HCT116 (cell line): ENCODE measurements at regions not wholly inside any gene's neighbourhood (a gene's known extent, or its start where the extent isn't known, plus 50 kb on each side); places are given as distances from the start of the nearest gene placed in this dataset.

Experiments
- ATAC-seq: fragments of 200-7000 bp; cut with Tn5 transposase; 2 replicates; pipeline ENCODE4 v1.9.1; 2020; ENCODE audit warnings: mild to moderate bottlenecking, moderate library complexity
- BruUV-seq: library from RNA; stranded (reverse); fragments of 400-500 nt; replicated peaks from 2 replicates; lab custom pipeline; 2021; lab: Mats Ljungman, UMichigan
- CTCF ChIA-PET: fragments of 300-600 bp; sonication (Branson Sonifier 250); formaldehyde crosslinking; loops from one replicate; lab custom pipeline; 2021; ENCODE audit warnings: antibody characterized with exemption; lab: Charles Lee
- POLR2A ChIA-PET: fragments of 300-600, 350-600 bp; sonication (Branson Sonifier 250); formaldehyde crosslinking; loops from one replicate; lab custom pipeline; 2021; ENCODE audit warnings: antibody characterized with exemption; lab: Charles Lee
- RAD21 ChIA-PET, 2 experiments: fragments of 300-600 bp; sonication (Branson Sonifier 250); formaldehyde crosslinking; loops; one replicate each; lab custom pipeline; 2023; ENCODE audit warnings: low total read pairs in 2 of 2; ENCODE audit not compliant: uncharacterized antibody in 2 of 2, unreplicated experiment in 2 of 2, low non-redundant PET in 1 of 2; lab: Charles Lee
- DNase-seq: peaks from one replicate; pipeline ENCODE4 v3.0.0-alpha.2; 2010; ENCODE audit warnings: low read depth, low spot score
- H2AFZ ChIP-seq: fragments of 200-600 bp; shearing (Covaris generic), sonication (generic); 2 replicates; pipeline ENCODE4 v1.6.1; 2017; ENCODE audit warnings: low read depth, mixed run types, mixed read lengths, antibody characterized with exemption, low read length; ENCODE audit not compliant: poor library complexity, severe bottlenecking
- H3K27ac ChIP-seq: 2 replicates; pipeline ENCODE4 v1.5.1; 2012; ENCODE audit warnings: low read depth, low read length
- H3K27me3 ChIP-seq: fragments of 200-600 bp; sonication (generic); 2 replicates; pipeline ENCODE4 v1.6.1; 2016; ENCODE audit warnings: mixed run types, low read length, mixed read lengths; ENCODE audit not compliant: insufficient read depth
- H3K36me3 ChIP-seq, 2 experiments: fragments of 200-500 bp in 1 of 2; fragments of 200-600 bp in 1 of 2; sonication (Bioruptor generic) in 1 of 2; sonication (generic) in 1 of 2; 2 replicates each; pipeline versions ENCODE4 v1.5.1 to v1.6.1; 2014 to 2016; ENCODE audit warnings: low read length in 2 of 2, inconsistent platforms in 1 of 2, mixed read lengths in 1 of 2, mixed run types in 1 of 2; ENCODE audit not compliant: insufficient read depth in 2 of 2, control insufficient read depth in 1 of 2
- H3K4me1 ChIP-seq, 2 experiments: fragments of 200-600 bp in 1 of 2; sonication (generic) in 1 of 2; 2 replicates each; pipeline versions ENCODE4 v1.5.1 to v1.6.1; 2012 to 2017; ENCODE audit warnings: low read length in 2 of 2, inconsistent platforms in 1 of 2, mild to moderate bottlenecking in 1 of 2, mixed read lengths in 1 of 2, mixed run types in 1 of 2, moderate library complexity in 1 of 2; ENCODE audit not compliant: insufficient read depth in 2 of 2, control insufficient read depth in 1 of 2
- H3K4me2 ChIP-seq: fragments of 200-600 bp; sonication (generic); 2 replicates; pipeline ENCODE4 v1.6.1; 2017; ENCODE audit warnings: mixed run types, low read length, mixed read lengths
- H3K4me3 ChIP-seq, 2 experiments: fragments of 200-600 bp in 1 of 2; sonication (generic) in 1 of 2; replicated peaks in 1 of 2; 2 replicates each; pipeline ENCODE4 v1.5.1; 2011 to 2016; ENCODE audit warnings: low read length in 2 of 2, control low read depth in 1 of 2, low read depth in 1 of 2, mild to moderate bottlenecking in 1 of 2, mixed read lengths in 1 of 2, mixed run types in 1 of 2
- H3K79me2 ChIP-seq: fragments of 200-600 bp; sonication (generic); 2 replicates; pipeline ENCODE4 v1.6.1; 2017; ENCODE audit warnings: mild to moderate bottlenecking, mixed run types, low read length, moderate library complexity, mixed read lengths; ENCODE audit not compliant: insufficient read depth
- H3K9ac ChIP-seq: fragments of 200-600 bp; sonication (generic); 2 replicates; pipeline ENCODE4 v1.6.1; 2016; ENCODE audit warnings: low read length, mixed read lengths
- H3K9me2 ChIP-seq: fragments of 200-600 bp; sonication (generic), shearing (Covaris generic); 2 replicates; pipeline ENCODE4 v1.6.1; 2017; ENCODE audit warnings: mixed run types, mild to moderate bottlenecking, moderate library complexity; ENCODE audit not compliant: insufficient read depth
- H3K9me3 ChIP-seq, 2 experiments: fragments of 200-500 bp in 1 of 2; fragments of 200-600 bp in 1 of 2; sonication (Bioruptor generic) in 1 of 2; sonication (generic) in 1 of 2; 2 replicates each; pipeline ENCODE4 v1.6.1; 2014 to 2017; ENCODE audit warnings: low read length in 2 of 2, mixed read lengths in 2 of 2, inconsistent platforms in 1 of 2, low read depth in 1 of 2, mild to moderate bottlenecking in 1 of 2, mixed run types in 1 of 2, moderate library complexity in 1 of 2; ENCODE audit not compliant: control insufficient read depth in 1 of 2, insufficient read depth in 1 of 2
- H4K20me1 ChIP-seq: fragments of 200-600 bp; sonication (generic), shearing (Covaris generic); 2 replicates; pipeline ENCODE4 v1.6.1; 2017; ENCODE audit warnings: mixed run types, mild to moderate bottlenecking, moderate library complexity; ENCODE audit not compliant: insufficient read depth
- CBX3 ChIP-seq: IDR thresholded peaks from 2 replicates; pipeline ENCODE4 v1.6.1; 2012; ENCODE audit warnings: low read depth
- CEBPB ChIP-seq: IDR thresholded peaks from 2 replicates; pipeline ENCODE4 v1.6.1; 2012; ENCODE audit warnings: low read depth
- ELF1 ChIP-seq: IDR thresholded peaks from 2 replicates; pipeline ENCODE4 v1.6.1; 2012; ENCODE audit warnings: low read depth, borderline replicate concordance
- EZH2 ChIP-seq: fragments of 200-600 bp; sonication (generic); IDR thresholded peaks from 2 replicates; pipeline ENCODE4 v1.6.1; 2017; ENCODE audit warnings: antibody characterized with exemption, mixed run types
- EZH2phosphoT487 ChIP-seq: fragments of 200-600 bp; IDR thresholded peaks from 2 replicates; pipeline ENCODE4 v1.6.1; 2018; ENCODE audit warnings: antibody characterized with exemption, borderline replicate concordance
- FOSL1 ChIP-seq: IDR thresholded peaks from 2 replicates; pipeline ENCODE4 v1.6.1; 2012; ENCODE audit warnings: low read depth
- POLR2A ChIP-seq: IDR thresholded peaks from 2 replicates; pipeline ENCODE4 v1.7.0; 2011; ENCODE audit warnings: borderline replicate concordance; ENCODE audit not compliant: insufficient read depth, insufficient read length; ENCODE audit errors: extremely low read depth
- POLR2AphosphoS5 ChIP-seq: IDR thresholded peaks from 2 replicates; pipeline ENCODE4 v1.6.1; 2011; ENCODE audit warnings: mild to moderate bottlenecking, low read depth, low read length, moderate library complexity
- RAD21 ChIP-seq: IDR thresholded peaks from 2 replicates; pipeline ENCODE4 v1.6.1; 2012; ENCODE audit warnings: low read depth, mild to moderate bottlenecking
- SIN3A ChIP-seq: IDR thresholded peaks from 2 replicates; pipeline ENCODE4 v1.6.1; 2012; ENCODE audit warnings: low read depth
- SRF ChIP-seq: IDR thresholded peaks from 2 replicates; pipeline ENCODE4 v1.6.1; 2012; ENCODE audit warnings: low read depth
- TCF7L2 ChIP-seq: IDR thresholded peaks from 2 replicates; pipeline ENCODE4 v1.7.0; 2011; ENCODE audit warnings: borderline replicate concordance, inconsistent platforms; ENCODE audit not compliant: insufficient read depth, insufficient read length; ENCODE audit errors: extremely low read depth
- YY1 ChIP-seq: IDR thresholded peaks from 2 replicates; pipeline ENCODE4 v1.6.1; 2011; ENCODE audit warnings: low read length, low read depth, moderate library complexity, mild to moderate bottlenecking; ENCODE audit not compliant: insufficient replicate concordance; ENCODE audit errors: extremely low read depth
- ZFX ChIP-seq: fragments of 450-650 bp; IDR thresholded peaks from 2 replicates; pipeline ENCODE4 v1.6.1; 2017
- ZNF274 ChIP-seq: fragments of 200-500 bp; sonication (Bioruptor generic); IDR thresholded peaks from 2 replicates; pipeline ENCODE4 v1.6.1; 2014; ENCODE audit warnings: mild to moderate bottlenecking, low read depth, low read length, inconsistent platforms
- intact Hi-C: fragments of 100-400 bp; cut with micrococcal nuclease; formaldehyde crosslinking; loops from 2 replicates; pipeline ENCODE4 v1.10.0; 2022
- TF ChIP-seq, protein P1 (sequence below), 3 experiments: fragments of 200-600 bp in 1 of 3; sonication (generic) in 1 of 3; IDR thresholded peaks in 2 of 3; conservative IDR thresholded peaks in 1 of 3; 2 replicates each; pipeline ENCODE4 v1.5.1; 2012 to 2017; ENCODE audit warnings: low read depth in 2 of 3, low read length in 2 of 3, antibody characterized with exemption in 1 of 3, borderline replicate concordance in 1 of 3, control low read depth in 1 of 3, mild to moderate bottlenecking in 1 of 3, mixed read lengths in 1 of 3, mixed run types in 1 of 3, moderate library complexity in 1 of 3; ENCODE audit not compliant: insufficient read depth in 1 of 3
- TF ChIP-seq, protein P2 (sequence below): IDR thresholded peaks from 2 replicates; pipeline ENCODE4 v1.6.1; 2012
- TF ChIP-seq, protein P3 (sequence below): IDR thresholded peaks from 2 replicates; pipeline ENCODE4 v1.6.1; 2011; ENCODE audit warnings: mild to moderate bottlenecking, low read length, moderate library complexity; ENCODE audit not compliant: insufficient replicate concordance; ENCODE audit errors: extremely low read depth
- TF ChIP-seq, protein P4 (sequence below): IDR thresholded peaks from 2 replicates; pipeline ENCODE4 v1.6.1; 2012; ENCODE audit warnings: low read depth
- TF ChIP-seq, protein P5 (sequence below): IDR thresholded peaks from 2 replicates; pipeline ENCODE4 v1.6.1; 2012

DNA sequence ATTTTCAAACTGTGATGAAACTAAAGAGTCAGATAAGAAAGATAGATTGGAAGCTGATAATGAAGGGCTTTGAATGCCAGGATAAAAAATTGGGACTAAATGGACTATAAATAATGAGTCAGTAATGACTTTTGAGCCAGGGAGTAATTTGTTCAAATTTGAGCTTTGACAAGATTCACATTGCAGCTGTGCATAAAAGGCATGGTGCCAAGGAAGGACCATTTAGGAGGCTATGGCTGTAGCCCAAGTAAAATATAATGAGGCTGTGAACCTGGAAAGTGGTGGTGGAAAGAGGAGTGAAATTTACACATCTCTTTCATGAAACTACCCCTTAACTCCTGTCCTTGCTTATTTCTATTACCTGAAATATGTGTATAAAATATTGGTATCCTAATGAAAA, 218.5 kb downstream of the SLC6A15 start:
- no peak overlapping the region for H3K4me2 ChIP-seq
- H4K20me1 ChIP-seq: no peaks in the 10 kb centered on the region
- CTCF ChIA-PET: no interaction called here
- no peaks in the 10 kb centered on the region for H3K36me3 ChIP-seq
- no peaks in the 10 kb centered on the region for H3K79me2 ChIP-seq
- H3K9me3 ChIP-seq: no peaks in the 10 kb centered on the region
- H3K4me3 ChIP-seq: no peak overlapping the region
- no peaks in the 10 kb centered on the region for H3K9me2 ChIP-seq
- intact Hi-C loops: no loop called here
- RAD21 ChIA-PET: no interaction called here
- POLR2A ChIA-PET: no interaction called here
- DNase-seq: no peak
- H3K27ac ChIP-seq: no peak overlapping the region
- H2AFZ ChIP-seq: no peak overlapping the region
- TF ChIP-seq TCF7L2: no peak
- TF ChIP-seq, protein P1, sequence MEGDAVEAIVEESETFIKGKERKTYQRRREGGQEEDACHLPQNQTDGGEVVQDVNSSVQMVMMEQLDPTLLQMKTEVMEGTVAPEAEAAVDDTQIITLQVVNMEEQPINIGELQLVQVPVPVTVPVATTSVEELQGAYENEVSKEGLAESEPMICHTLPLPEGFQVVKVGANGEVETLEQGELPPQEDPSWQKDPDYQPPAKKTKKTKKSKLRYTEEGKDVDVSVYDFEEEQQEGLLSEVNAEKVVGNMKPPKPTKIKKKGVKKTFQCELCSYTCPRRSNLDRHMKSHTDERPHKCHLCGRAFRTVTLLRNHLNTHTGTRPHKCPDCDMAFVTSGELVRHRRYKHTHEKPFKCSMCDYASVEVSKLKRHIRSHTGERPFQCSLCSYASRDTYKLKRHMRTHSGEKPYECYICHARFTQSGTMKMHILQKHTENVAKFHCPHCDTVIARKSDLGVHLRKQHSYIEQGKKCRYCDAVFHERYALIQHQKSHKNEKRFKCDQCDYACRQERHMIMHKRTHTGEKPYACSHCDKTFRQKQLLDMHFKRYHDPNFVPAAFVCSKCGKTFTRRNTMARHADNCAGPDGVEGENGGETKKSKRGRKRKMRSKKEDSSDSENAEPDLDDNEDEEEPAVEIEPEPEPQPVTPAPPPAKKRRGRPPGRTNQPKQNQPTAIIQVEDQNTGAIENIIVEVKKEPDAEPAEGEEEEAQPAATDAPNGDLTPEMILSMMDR (IDR thresholded peaks at IDR 0.05 in 2 of 3, conservative IDR thresholded peaks at IDR 0.05 in 1 of 3; ENCODE audit: borderline replicate concordance in 1 of 3, insufficient read depth in 1 of 3, low read depth in 2 of 3, low read length in 2 of 3): no peak
- TF ChIP-seq RAD21: no peak
- no peak for TF ChIP-seq ZFX
- no peak for TF ChIP-seq ELF1
- TF ChIP-seq, protein P2, sequence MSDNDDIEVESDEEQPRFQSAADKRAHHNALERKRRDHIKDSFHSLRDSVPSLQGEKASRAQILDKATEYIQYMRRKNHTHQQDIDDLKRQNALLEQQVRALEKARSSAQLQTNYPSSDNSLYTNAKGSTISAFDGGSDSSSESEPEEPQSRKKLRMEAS: no peak
- no peak for TF ChIP-seq EZH2
- TF ChIP-seq SRF: no peak
- TF ChIP-seq POLR2A: no peak
- no peak for TF ChIP-seq YY1
- no peak for TF ChIP-seq CBX3
- TF ChIP-seq, protein P3, sequence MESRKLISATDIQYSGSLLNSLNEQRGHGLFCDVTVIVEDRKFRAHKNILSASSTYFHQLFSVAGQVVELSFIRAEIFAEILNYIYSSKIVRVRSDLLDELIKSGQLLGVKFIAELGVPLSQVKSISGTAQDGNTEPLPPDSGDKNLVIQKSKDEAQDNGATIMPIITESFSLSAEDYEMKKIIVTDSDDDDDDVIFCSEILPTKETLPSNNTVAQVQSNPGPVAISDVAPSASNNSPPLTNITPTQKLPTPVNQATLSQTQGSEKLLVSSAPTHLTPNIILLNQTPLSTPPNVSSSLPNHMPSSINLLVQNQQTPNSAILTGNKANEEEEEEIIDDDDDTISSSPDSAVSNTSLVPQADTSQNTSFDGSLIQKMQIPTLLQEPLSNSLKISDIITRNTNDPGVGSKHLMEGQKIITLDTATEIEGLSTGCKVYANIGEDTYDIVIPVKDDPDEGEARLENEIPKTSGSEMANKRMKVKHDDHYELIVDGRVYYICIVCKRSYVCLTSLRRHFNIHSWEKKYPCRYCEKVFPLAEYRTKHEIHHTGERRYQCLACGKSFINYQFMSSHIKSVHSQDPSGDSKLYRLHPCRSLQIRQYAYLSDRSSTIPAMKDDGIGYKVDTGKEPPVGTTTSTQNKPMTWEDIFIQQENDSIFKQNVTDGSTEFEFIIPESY: no peak
- no peak for TF ChIP-seq CEBPB
- no peak for TF ChIP-seq SIN3A
- TF ChIP-seq, protein P4, sequence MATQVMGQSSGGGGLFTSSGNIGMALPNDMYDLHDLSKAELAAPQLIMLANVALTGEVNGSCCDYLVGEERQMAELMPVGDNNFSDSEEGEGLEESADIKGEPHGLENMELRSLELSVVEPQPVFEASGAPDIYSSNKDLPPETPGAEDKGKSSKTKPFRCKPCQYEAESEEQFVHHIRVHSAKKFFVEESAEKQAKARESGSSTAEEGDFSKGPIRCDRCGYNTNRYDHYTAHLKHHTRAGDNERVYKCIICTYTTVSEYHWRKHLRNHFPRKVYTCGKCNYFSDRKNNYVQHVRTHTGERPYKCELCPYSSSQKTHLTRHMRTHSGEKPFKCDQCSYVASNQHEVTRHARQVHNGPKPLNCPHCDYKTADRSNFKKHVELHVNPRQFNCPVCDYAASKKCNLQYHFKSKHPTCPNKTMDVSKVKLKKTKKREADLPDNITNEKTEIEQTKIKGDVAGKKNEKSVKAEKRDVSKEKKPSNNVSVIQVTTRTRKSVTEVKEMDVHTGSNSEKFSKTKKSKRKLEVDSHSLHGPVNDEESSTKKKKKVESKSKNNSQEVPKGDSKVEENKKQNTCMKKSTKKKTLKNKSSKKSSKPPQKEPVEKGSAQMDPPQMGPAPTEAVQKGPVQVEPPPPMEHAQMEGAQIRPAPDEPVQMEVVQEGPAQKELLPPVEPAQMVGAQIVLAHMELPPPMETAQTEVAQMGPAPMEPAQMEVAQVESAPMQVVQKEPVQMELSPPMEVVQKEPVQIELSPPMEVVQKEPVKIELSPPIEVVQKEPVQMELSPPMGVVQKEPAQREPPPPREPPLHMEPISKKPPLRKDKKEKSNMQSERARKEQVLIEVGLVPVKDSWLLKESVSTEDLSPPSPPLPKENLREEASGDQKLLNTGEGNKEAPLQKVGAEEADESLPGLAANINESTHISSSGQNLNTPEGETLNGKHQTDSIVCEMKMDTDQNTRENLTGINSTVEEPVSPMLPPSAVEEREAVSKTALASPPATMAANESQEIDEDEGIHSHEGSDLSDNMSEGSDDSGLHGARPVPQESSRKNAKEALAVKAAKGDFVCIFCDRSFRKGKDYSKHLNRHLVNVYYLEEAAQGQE: no peak
- TF ChIP-seq FOSL1: no peak
- TF ChIP-seq, protein P5, sequence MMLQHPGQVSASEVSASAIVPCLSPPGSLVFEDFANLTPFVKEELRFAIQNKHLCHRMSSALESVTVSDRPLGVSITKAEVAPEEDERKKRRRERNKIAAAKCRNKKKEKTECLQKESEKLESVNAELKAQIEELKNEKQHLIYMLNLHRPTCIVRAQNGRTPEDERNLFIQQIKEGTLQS: no peak
- no peak for TF ChIP-seq ZNF274
- TF ChIP-seq POLR2AphosphoS5: no peak
- no peak for TF ChIP-seq EZH2phosphoT487
- H3K27me3 ChIP-seq: no peaks in the 10 kb centered on the region
- H3K4me1 ChIP-seq: no peaks in the 10 kb centered on the region
- BruUV-seq: no TSS peak
- no peak for ATAC-seq
- H3K9ac ChIP-seq: no peak overlapping the region
